ENCODE measurements at regions not wholly inside any gene's neighbourhood (a gene's known extent, or its start where the extent isn't known, plus 50 kb on each side); places are given as distances from the start of the nearest gene placed in this dataset.

- DNase-seq (ENCODE audit: low read depth) = no peak
These were observed 86.4 kb downstream of the MICALL2 start for GRCh38 chr7:1372671-1373379.

GRCh38 chr7:1377111-1377909 is 82.0 kb downstream of the MICALL2 start:
- no peak for DNase-seq (ENCODE audit: low read depth)

- DNase-seq (ENCODE audit: low read depth) = no peak
These were observed 80.4 kb downstream of the MICALL2 start for GRCh38 chr7:1378610-1379601.

GRCh38 chr7:1380231-1380815 is 78.9 kb downstream of the MICALL2 start:
- DNase-seq (ENCODE audit: low read depth) = no peak

GRCh38 chr7:1380821-1381580 is 78.3 kb downstream of the MICALL2 start:
- DNase-seq (ENCODE audit: low read depth) = no peak

- no peak for DNase-seq (ENCODE audit: low read depth)
These were observed 76.5 kb downstream of the MICALL2 start for GRCh38 chr7:1382553-1383397.

- no peak for DNase-seq (ENCODE audit: low read depth)
These were observed 75.7 kb downstream of the MICALL2 start for GRCh38 chr7:1383398-1384112.

GRCh38 chr7:1384113-1384415 is 75.2 kb downstream of the MICALL2 start:
- DNase-seq (ENCODE audit: low read depth) = no peak
